DOHH2 (cell line): ENCODE measurements at regions not wholly inside any gene's neighbourhood (a gene's known extent, or its start where the extent isn't known, plus 50 kb on each side); places are given as distances from the start of the nearest gene placed in this dataset.

Source experiments
- EZH2phosphoT487 ChIP-seq: fragments of 200-600 bp; sonication (generic); IDR thresholded peaks from 2 replicates; pipeline ENCODE4 v1.6.1; 2017; ENCODE audit warnings: borderline replicate concordance, mild to moderate bottlenecking, antibody characterized with exemption, low read length, moderate library complexity, mixed read lengths
- TF ChIP-seq, protein P1 (sequence below): fragments of 200-600 bp; sonication (generic); IDR thresholded peaks from one replicate; pipeline ENCODE4 v1.5.1; 2014; ENCODE audit warnings: antibody characterized with exemption, mild to moderate bottlenecking, low read depth, low read length; ENCODE audit not compliant: poor library complexity, severe bottlenecking

DNA sequence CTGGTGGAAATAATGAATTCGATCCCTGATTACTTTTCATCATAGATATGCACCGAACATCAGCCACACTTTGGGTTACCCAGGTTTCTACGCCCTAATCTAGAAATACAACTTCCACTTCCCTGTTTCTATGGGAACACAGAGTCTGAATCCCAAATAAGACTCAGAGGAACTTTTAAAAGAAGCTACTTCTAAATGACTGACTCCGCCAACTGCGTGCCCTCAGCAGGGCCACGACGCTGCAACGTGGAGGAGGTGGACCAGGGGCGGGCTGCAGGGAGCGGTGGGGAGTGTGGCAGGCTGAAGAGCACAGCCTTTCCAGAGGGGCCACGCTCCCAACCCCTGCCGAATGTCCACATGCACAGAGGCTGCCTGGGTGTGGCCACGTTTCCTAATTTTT is 304.0 kb downstream of the SHANK2 start:
- TF ChIP-seq, protein P1, sequence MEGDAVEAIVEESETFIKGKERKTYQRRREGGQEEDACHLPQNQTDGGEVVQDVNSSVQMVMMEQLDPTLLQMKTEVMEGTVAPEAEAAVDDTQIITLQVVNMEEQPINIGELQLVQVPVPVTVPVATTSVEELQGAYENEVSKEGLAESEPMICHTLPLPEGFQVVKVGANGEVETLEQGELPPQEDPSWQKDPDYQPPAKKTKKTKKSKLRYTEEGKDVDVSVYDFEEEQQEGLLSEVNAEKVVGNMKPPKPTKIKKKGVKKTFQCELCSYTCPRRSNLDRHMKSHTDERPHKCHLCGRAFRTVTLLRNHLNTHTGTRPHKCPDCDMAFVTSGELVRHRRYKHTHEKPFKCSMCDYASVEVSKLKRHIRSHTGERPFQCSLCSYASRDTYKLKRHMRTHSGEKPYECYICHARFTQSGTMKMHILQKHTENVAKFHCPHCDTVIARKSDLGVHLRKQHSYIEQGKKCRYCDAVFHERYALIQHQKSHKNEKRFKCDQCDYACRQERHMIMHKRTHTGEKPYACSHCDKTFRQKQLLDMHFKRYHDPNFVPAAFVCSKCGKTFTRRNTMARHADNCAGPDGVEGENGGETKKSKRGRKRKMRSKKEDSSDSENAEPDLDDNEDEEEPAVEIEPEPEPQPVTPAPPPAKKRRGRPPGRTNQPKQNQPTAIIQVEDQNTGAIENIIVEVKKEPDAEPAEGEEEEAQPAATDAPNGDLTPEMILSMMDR: no peak
- no peak for TF ChIP-seq EZH2phosphoT487
